GM18526 (cell line): ENCODE measurements at regions not wholly inside any gene's neighbourhood (a gene's known extent, or its start where the extent isn't known, plus 50 kb on each side); places are given as distances from the start of the nearest gene placed in this dataset.

Source experiments
- POLR2A ChIP-seq: IDR thresholded peaks from 3 replicates; pipeline ENCODE4 v1.6.1; 2011; ENCODE audit not compliant: insufficient read length; ENCODE audit errors: extremely low read depth

DNA sequence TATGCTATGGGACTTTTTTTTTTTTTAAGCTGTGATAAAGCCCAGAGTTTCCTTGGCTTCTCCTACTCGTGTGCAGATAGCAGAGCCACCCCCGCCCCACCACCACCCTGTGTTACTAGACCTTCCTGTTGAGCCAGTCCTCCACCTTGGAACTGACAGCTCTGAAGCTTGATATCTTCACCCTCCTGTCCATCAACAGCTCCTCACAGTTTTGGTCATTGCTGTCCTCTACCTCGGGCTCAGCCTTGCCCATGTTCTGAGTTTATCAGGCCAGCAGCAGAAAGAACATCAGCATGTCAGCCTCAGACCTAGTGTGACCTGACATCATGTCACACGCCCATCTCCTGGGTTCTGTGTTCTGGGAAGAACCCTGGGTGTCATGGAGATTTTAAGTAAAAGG lies 167.1 kb upstream of the RAI14 start:
- no peak for TF ChIP-seq POLR2A

DNA sequence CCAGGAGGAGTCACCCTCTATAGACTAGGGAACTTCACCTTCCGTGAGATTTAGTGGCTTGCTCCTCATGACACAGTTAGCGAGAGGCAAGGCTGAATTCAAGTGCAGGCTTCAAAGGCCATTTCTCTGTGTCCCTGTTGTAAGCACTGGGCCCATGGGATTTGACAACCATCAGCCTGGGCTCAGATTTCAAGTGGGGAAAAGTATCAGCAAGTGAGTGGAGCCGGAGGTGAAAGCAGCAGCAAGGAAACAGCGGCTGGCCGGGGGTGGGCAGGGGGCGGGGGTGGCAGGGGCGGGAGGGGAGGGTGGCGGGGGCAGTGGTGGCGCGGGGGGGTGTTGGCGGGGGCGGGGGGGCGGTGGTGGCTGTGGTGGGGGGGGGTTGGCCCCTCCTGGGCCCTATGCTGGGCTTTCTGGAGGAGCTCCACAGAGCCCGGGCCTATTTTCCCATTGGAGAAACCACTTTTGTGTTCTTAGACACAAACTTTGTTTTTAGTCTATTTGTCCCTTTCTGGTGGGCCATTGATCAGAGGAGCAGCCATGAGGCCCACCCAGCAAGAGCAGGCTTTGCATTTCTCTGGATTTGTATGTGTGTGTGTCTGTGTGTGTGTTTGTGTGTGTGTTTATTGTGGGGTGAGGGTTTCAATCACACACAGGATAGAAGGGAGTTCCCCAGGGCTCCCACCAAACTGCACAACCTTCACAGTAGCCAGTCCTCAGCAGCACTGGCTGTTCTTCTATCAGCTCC lies 165.4 kb upstream of the RAI14 start:
- no peak for TF ChIP-seq POLR2A

DNA sequence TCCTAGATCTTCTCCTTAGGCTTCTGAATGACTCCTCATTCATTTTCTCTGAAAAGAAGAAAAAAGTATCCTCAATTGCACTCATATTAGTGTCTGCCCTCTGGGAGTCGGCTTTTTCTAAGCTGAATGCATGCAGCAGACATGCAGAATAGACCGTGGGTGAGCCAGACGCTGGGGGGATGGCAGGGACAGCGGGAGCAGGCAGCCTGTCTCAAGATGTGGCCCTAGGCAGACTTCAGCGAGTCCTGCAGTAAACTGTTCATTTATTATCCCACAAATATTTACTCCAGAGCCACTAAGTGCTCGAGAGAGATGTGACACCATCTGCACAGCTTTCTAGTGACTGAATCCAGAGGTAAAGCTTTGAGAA lies 164.9 kb upstream of the RAI14 start:
- no peak for TF ChIP-seq POLR2A

DNA sequence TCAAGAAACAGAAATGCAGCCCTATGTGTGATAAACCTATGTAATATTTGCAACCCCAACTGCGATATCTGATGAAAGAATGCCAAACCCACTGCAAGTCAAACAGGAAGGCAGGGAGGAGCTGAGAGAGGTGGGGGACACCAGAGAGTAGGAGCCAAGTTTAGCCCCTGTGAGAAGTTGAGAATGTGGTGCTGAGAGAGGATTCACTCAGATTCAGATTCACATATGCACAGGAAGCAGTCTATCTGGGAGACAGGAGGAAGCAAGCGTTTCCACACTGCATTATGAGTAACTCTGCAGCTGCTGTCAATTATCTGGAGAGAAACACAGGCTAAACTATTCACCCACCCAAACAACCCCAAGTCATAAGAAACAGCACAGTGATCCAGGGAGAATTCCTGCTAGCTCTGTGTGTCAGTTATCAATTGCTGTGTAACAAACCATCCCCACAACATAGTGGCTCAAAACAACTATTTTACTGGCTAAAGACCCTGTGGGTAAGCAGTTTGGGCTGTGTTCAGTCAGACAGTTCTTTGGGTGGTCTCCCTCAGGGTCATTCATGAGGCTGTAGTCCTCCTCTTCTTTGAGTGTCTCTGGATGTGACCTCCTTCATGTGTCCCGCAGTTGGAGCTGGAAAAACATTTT lies 161.9 kb upstream of the RAI14 start:
- TF ChIP-seq POLR2A: no peak

DNA sequence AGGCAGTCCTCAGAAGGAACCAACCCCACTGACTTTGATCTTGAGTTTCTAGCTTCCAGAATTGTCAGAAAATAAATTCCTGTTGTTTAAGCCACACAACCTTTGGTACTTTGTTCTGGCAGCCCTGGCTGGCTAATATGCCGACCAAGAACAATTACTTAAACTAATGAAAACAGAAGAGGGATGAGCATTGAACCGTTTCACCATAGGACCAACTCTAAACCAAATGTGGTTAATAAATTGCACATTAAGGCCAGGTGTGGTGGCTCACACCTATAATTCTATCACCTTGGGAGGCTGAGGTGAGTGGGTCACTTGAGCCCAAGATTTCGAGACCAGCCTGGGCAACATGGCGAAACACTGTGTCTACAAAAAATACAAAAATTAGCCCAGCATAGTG lies 160.9 kb upstream of the RAI14 start:
- TF ChIP-seq POLR2A: no peak

DNA sequence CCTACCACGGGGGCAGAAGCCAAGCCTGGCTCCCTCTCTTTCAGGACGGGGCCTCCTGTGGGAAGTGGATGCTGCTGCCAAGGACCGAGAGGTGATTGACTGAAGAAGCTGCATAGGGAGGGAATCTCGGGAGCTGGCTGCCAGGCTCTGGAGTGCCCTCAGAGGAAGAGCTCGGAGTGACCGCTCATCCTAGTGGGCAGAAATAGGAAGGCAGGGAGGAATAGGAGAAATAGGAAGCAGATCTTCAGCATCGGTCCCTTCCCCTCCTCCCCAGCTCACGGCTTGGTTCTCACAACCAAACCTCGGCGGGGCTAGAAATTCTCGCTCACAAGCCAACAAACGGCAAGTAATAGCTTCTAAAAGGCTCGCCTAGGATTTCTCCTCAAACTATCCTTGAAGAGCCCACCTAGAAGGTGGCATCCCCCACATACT lies 159.9 kb upstream of the RAI14 start:
- TF ChIP-seq POLR2A: no peak

DNA sequence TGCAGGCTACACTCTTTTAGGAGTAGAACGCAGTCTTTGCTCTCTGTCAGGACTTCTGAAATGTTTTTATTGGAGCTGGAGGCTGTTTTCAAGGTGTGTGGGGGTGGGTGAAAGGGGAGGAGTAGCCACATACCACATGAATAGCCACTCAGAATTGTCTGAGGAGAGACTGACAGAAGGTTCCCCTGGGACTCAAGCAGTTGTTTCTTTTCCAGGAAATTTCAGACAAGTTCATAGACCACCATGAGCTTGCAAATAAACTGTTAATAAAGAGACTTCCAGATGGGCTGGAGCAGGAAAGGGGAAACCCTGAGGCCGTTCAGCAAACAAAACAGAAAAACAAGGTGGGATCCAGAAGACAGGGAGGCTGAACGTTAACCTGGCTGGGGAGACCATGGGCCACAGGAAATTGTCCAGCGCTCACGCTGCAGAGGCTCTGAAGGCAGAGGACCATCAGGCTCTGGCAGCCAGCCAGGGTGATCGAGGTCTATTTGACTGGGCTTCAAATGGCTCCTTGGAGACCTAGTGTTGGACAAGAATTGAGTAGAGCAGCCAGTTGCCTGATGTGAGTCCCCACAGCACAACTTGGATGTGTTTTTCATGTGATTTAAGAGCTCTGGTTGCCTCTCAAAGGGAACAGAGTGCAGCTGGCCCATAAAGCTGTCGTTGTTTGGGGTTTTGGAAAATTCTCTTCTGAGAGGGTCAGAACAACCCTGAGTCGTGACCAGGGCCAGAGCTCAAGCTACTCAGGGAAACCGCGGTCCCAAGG lies 159.2 kb upstream of the RAI14 start:
- TF ChIP-seq POLR2A: no peak

DNA sequence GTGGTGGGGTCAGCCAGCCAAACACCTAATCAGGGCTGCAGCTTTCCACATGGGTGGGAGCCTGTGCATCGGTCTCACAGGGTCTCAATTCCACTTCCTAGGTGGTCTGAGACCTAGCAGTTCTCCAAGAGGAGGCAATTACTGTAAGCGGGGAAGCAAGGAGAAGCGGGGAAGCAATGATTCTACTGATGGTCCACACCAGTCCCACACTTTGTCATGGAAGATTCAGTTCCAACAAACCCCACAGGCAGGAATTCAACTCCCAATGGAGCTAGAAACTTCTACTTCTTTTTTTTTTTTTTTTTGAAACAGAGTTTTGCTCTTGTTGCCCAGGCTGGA lies 158.7 kb upstream of the RAI14 start:
- no peak for TF ChIP-seq POLR2A

DNA sequence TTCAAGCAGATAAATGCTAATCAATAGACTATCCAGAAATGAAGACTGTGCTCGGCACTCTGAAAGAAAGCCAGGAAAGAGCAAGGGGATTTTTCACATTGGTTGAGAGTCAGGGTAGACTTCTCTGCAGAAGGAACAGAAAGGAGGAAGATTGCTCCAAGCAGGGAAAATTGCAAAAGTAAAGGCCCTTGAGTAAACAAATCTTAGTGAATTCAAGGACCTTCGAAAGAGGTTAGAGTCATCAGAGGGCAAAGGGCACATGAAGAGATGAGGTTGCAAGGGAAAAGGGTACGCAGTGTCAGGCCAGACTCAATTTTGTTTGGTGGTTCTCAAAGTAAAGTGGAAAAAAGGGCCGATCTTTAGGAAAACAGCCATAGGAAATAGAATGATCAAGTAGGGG lies 157.6 kb upstream of the RAI14 start:
- no peak for TF ChIP-seq POLR2A

DNA sequence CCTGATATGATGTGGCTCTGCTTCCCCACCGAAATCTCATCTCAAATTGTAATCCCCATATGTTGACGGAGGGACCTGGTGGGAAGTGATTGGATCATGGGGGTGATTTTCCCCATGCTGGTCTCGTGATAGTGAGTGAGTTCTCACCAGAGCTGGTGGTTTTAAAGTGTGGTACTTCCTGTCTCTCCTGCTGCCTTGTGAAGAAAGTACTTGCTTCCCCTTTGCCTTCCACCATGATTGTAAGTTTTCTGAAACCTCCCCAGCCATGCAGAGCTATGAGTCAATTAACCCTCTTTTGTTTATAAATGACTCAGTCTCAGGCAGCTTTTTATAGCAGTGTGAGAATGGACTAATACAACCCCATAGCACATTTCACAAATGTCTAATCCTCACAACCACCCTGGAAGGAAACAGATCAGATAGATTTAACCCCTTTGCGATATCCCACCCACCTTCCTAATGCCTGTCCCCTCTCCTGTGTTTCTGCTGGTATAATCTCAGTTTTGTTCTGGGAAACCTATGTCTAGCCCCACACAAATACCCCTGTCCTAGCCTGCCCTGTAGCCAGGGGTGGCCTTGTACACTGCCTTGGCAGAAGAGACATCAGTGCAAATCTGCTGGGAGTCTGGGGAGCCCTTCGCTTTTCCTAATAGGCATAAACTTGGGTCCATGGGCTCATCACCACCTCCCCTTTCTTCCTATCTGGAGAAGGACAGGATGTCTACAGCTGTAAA lies 157.0 kb upstream of the RAI14 start:
- TF ChIP-seq POLR2A: no peak

DNA sequence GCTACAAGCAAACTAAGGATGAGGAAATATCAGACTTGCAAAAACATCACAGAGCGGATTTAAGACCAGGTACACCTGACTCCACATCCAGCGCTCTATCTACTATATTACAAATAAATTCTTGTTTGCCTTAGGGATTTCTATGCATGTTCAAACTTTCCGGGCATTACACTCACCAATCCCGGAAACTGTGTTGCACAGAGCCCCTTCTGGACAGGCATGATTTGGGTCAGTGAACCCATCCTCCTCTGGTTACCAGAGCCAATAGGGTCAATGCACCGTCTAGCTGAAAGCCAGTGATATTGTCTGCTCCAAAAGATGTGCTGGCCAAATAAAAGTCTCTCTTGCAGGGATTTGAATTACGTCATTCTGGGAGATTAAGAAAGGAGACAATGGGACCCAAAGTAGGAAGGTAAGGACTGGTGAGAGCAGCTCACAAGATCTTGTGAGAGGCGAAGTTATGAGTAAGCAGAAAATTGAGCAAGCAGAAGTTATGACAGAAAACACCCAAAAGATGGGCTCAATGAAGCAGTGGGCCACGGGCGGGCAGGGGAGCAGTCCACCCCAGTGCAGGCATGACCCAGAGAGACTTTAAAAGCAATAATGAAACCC lies 155.8 kb upstream of the RAI14 start:
- TF ChIP-seq POLR2A: no peak

DNA sequence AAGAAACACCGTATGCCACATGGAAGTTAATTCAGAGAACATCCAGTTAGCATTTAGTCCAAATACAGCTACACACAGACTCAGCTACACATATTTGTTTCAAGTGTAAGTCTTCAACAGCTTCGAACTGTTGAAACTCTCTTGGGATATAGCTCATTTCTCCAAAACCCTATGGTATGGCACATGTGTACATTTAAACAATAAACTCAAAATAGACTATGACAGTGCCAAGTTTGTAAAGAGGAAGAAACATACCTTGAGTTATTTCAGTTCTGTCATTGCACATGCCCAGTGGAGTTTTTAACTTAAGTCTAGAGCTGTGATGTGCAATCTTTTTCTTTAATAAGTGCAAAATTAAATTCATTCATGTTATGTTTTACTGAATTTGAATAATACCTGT lies 155.1 kb upstream of the RAI14 start:
- no peak for TF ChIP-seq POLR2A

DNA sequence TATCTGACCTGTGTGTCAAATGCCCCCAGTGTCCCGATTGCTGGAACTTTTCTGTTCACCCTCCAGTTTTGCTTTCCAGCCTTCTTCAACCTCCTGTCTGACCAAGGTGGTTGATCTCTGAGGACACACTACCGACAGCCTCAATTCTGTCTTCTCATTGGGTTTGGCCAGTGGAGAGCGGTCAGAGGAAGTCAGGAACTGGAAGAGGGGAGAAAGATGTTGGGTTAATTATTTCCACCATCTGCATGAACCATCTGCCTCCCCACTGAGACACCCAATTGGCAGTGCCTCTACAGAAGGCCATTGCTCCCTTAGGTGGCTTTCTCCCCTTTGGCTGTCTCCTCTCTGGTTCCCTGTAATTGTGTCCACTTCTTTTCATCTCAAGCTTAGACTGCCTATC lies 154.3 kb upstream of the RAI14 start:
- TF ChIP-seq POLR2A: no peak

DNA sequence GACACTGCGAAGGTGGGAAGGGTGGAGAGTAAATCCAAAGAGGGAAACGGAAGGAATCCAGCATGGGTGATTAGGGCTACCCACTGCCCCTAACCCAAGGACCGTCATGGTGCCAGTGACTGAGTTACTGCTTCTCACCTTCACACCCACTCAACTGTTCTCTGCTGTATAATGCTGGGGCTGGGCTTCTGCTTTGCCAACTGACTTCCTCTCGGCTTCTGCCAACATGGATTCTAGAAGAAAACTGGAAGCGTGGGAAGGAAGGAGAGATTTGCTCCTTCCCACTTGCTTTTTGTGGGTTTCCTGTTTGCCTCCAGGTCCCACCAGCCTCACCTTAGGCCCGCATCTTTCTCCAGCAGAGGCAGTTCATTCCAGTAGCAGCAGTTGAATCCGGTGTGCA lies 153.5 kb upstream of the RAI14 start:
- TF ChIP-seq POLR2A: no peak

DNA sequence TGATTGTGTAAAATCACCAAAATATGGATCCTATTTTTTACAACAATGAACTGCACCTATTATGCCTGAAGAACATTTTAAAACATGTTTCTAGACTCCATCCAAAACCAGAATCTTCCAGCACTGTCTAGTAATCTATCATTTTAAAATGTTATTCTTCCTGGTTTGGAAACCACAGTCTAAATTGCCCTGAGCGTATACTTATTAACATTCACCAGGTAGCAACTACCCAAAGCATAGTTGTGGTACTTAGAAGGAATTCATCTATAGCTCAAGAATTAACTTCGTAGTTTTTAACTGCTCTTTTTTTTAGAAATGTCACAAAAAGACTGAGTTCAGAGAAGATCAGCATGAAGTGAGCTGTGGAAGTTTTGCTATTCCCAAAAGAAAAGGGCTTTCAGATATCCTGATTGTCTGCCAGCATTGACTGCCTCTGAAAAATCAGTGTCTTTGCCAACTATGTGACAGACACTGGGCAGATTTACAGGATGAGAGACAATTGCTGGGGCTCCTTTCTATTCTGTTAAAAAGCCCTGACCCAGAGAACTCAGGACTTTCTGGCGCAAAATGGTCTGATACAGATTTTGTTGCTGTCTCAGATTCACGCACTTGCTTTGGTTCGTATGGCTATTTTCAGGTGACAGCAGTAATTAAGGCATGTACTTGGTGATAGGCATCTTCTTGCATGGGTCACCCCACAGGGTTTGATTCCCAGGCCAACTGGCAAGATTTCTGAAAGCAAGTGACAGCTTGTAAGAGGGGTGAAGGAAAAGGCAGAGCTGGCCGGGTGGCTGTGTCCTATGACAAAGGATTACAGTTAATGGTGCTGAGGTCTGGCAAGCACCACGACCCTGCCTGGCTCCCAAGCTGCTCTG lies 152.5 kb upstream of the RAI14 start:
- TF ChIP-seq POLR2A: no peak

DNA sequence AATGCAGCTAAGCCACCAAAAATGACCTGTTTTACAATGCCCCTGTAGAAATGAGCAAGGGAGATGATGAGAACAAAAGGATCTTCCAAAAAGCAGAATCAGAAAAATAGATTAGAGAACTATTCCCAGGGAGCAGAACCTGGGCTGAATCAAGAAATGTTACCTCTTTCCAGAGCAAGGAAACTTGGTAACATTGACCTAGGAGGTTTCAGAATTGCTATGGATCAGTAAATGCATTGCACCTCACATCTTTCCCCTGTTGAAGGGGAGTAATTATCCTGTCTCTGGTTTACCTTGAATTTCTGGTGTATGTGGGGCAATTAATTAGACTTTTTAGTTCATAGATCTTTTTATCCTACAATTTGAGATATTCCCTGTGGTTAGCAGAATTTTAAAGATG lies 151.2 kb upstream of the RAI14 start:
- TF ChIP-seq POLR2A: no peak
